NCI-H1417 (cell line): ENCODE measurements at regions not wholly inside any gene's neighbourhood (a gene's known extent, or its start where the extent isn't known, plus 50 kb on each side); places are given as distances from the start of the nearest gene placed in this dataset.
"Not testable (repeated sequence)": the region's sequence is repeated elsewhere in the genome, so short reads cannot be mapped to it uniquely, and the experiment has no call there.

ENCODE experiments used
- DNase-seq, 3 experiments: peaks; one replicate each; lab custom pipeline; 2025; lab: John Stamatoyannopoulos, UW

GRCh38 chr14:55805250-55805649 lies 225.2 kb downstream of the KTN1 start:
- DNase-seq: no peak

- DNase-seq: peak; percentile 57 to 78 (median 62)
These were observed 227.3 kb downstream of the KTN1 start for GRCh38 chr14:55807053-55807880.

DNA sequence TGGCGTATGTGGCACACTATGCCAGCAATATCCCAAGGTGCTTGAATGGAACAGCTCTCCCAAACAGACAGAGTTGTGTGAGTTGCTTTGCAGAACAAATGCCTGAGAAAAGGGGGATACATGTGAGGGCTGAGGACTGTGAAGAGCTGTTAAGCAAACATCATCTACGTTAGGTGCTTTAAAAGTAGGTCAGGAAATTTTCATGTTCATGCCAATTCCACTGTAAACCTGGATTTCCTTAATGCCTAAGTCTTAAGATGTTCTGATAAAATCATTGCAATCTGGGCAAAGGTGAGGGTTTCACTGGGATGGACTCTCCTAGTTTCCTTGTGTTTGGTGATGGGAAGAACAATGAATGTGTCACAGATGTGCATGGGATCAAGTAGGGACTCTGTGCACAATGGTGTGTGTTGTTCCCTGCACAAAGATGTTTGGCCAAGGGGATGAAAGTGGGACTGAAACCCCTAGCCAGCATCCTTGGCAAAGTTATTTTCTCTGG lies 227.9 kb downstream of the KTN1 start:
- no peak for DNase-seq

- DNase-seq: no peak
These were observed 233.6 kb downstream of the KTN1 start for GRCh38 chr14:55813630-55814029.

- no peak for DNase-seq
These were observed 234.1 kb downstream of the KTN1 start for GRCh38 chr14:55814064-55814463.

GRCh38 chr14:55814873-55815272 lies 234.9 kb downstream of the KTN1 start:
- no peak for DNase-seq

DNA sequence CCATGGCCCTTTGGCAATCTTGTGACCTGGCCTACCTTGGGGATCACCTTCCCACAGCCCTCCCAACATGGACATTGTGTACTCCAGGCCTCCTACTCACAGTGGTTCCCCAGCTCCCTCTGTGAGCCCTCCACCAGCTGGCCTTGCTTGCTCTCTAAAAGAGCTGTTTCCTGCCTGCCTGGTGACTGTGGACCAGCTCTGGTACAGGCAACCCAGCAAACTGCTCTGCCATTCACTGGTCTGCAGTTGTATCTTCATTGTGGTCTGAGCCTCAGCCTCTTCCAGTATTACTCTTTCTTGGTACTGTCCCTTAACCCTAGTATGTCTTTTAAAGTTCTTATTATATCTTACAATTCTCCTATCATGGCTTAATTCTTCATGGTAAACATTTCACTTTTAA lies 236.2 kb downstream of the KTN1 start:
- DNase-seq: no peak

DNA sequence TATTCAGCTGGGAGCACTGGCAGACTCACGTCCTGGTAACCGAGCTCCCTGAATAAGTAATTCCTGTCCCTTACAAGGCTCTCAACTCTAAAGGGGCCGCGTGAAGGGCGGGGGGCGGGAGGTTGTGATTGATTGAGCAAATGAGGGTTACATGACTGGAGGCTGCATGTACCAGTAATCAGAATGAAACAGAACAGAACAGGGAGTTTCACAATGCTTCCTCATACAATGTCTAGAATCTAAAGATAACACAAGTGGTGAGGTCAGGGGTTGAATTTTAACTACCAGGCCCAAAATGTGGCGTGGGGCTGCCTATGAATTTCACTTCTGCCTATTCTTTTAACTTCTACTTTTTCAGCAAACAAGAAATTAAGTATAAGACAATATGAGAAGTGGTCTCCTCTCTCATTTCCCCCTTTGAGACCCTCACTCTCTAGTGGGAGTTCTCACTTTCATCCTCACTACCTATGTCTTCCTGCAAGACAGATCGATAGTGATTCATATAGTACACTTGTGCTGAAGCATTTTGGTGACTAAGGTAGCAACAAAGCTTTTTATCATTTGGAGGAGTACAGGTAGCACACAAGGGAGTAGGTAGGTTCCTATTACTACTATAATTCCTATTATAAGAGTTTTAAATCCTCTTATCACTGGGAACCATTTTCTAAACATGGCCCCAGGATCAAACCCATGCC lies 239.8 kb downstream of the KTN1 start:
- DNase-seq: no peak

DNA sequence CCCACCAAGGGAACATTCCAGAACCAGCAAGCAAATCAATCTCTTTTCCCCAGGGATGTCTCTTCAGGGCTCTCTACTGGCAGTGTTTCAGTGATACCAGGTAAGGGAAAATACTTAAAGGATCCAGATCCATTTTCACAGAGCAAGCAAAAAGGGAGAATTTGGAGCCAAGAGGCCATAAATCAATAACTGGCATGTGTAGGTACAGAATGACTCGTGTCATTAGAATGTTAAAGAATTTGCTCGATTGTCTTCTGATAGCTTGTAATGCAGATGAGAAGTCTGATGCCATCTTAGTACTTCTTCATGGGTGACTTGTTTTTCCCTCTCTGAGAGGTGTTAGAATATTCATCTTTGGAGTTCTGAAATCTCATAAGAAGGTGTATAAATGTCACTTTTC lies 242.9 kb downstream of the KTN1 start:
- DNase-seq: no peak

DNA sequence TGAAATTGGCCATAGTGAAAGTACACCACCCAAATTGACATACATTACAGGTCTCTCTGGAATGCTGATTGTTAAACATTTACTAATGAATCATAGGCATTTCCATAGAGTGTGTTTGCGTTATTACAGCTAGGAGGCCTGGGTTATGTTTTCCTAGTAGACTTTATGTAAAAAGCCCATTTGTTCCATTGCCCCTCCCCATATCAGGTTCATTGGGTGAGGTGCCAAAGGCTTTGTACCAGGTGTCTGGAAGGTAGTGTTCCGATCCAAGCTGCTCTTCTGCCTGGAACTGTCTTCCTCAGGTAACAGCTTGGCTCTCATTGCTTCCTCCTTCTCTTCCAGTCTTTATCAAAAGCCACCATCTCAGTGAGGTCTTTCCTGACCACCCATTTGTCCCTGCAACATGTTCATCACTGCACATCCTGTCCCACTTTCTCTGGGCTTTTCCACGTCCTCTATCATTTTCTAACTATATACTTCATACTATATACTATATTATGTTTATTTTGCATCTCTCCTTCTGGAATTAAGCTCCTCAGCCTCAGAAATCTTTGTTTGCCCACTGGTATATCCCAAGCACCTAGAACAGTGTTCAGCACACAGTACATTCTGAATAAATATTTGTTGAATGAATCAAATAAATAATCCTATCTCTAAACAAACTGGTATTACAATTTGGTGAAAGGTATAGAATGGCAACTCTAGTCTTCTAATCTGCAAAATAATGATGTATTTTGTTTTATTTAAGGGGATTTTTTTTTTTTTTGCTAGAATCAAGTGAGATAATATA lies 252.3 kb downstream of the KTN1 start:
- DNase-seq: no peak

GRCh38 chr14:55832974-55833373 lies 253.0 kb downstream of the KTN1 start:
- no peak for DNase-seq

GRCh38 chr14:55834390-55834789 lies 254.4 kb downstream of the KTN1 start:
- no peak for DNase-seq

DNA sequence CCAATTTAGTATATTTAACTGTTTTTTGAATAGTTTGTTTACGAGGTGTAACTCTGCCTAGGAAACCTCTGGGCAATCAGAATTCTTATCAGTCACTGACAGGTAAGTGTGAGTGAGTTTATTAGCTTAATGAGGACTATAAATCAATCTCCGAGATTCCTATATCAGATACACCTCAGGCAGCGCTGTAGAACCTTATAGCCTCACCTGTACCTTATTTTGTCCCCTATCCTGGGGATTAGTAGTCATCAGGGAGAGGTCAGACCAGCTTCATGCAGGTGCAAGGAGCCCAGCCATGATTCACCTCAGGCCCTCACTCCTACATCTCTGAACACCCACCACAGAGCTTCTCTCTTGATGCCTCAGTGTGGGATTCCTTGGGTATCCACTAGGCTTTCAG lies 256.0 kb downstream of the KTN1 start:
- no peak for DNase-seq

DNA sequence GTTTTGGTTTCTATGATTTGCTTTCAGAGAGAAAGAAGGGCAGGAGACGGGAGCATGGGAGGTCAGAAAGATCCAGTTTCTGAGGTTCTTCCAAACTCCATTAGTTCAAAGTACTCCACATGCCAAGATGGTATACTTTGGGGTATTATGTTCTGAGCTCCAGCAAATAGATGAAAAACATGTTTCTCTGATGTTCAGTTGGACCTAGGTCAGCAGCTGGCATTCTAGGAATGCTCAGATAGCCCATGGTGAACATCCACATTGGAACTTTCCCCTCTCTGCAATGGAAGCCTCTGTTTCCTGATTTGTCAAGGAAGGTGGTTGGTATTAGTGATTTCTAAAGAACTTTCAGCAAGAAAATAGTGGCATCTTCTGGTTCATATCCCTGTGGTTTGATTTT lies 257.5 kb downstream of the KTN1 start:
- no peak for DNase-seq

DNA sequence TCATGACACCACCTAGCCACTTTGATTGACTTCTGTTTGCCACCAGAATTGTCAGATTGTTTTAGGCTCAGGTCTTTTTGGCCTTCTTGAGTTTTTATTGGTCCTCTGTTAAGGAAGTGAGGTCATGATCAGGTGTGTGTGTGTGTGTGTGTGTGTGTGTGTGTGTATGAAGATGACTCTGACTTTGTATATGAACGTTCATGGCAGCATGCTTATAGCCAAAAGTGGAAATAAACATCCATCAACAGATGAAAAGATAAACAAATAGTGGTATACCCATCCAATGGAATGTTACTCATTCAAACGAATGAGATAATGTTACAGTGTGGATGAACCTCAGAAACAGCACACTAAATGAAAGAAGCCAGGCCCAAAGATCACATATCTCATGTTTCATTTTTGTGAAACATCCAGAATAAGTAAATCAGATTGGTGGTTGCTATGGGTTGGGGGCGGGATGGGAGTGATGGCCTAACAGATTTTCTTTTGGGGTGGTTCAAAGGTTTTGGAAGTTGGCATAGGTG lies 258.6 kb downstream of the KTN1 start:
- no peak for DNase-seq

DNA sequence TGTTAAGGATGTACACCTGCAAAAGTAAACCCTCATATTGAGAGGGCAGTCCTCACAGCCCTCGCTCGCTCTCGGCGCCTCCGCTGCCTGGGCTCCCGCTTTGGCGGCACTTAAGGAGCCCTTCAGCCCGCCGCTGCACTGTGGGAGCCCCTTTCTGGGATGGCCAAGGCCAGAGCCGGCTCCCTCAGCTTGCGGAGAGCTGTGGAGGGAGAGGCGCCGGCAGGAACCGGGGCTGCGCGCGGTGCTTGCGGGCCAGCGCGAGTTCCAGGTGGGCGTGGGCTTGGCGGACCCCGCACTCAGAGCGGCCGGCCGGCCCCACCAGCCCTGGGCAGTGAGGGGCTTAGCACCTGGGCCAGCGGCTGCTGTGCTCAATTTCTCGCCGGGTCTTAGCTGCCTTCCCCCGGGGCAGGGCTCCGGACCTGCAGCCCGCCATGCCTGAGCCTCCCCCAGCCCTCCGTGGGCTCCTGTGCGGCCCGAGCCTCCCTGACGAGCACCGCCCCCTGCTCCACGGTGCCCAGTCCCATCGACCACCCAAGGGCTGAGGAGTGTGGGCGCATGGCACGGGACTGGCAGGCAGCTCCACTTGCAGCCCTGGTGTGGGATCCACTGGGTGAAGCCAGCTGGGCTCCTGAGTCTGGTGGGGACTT lies 259.4 kb downstream of the KTN1 start:
- not testable (repeated sequence) for DNase-seq

DNA sequence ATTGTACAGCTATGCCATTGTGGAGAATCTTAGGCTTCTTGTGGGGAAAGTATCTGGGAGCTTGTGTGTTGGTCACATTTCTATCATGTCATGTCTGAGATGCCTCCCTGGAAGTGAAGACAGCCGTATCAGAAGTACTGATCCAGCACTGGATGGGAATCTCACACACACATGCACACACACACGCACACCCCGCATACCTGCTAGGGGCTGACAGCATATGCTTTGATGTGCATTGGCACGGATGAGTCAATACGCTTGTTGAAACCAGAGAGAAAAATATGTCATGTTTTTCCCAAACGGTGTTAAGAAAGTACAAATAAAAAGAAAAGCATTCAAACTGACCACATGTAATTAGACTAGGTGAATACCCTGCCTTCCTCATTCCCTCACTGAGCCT lies 260.8 kb downstream of the KTN1 start:
- no peak for DNase-seq

DNA sequence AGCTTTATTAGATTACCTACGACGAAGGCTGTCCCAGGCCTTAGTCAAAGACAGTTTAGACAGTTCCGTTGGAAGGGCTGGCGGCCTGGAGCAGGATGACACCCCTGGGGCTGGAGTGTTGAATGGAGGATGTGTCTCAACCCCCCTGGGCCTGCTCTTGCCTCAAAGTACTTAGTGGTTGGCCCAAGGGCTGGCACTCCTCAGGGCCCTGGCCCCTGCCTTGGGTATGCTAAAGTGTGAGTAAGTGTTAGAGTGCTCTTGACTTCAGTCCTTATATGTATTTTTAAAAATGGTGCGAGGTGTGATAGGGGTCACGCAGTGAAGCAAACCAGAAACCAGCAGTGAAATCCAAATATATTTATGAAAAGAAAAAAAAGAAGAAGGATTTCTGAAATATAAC lies 261.6 kb downstream of the KTN1 start:
- peak in 1 of 3 experiments; percentile 41 for DNase-seq

DNA sequence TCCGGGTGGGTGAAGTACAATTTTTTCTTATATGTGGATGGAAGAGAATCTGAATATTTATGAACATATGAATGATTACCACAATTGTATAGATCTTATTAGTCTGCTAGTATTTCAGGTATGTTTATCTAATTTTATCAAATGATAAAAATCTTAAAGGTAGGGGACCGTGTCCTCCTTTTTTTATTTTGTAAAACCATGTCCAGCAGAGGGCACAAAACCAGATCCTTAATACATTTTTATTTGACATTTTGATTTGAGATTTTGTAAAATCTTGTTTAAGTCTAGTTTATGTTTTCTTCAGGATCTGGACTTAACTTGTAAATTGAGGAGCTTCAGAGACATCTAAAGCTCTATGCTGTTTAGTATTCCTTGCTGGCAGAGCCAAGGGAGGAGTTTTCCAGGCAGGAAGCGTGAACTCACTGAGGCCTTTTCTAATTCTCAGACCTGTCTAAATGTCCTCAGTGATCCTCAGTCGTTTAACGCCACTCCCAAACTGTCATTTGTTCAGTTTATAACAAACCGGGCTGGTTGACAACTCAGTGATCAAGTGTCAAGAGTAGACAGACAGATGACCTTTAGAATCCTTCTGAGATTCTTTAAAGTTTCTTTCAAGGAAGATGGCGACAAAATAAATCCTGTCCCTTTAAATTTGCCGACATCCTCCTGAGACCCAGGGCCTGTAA lies 263.9 kb downstream of the KTN1 start:
- no peak for DNase-seq

- no peak for DNase-seq
These were observed 266.2 kb downstream of the KTN1 start for GRCh38 chr14:55845963-55846825.
